Central memory CD4-positive, alpha-beta T cell (primary cell): ENCODE measurements at regions not wholly inside any gene's neighbourhood (a gene's known extent, or its start where the extent isn't known, plus 50 kb on each side); places are given as distances from the start of the nearest gene placed in this dataset.
"Not testable (repeated sequence)": the region's sequence is repeated elsewhere in the genome, so short reads cannot be mapped to it uniquely, and the experiment has no call there.

Experiments used
- DNase-seq: peaks from one replicate; pipeline ENCODE4 v3.0.0; 2022

DNA sequence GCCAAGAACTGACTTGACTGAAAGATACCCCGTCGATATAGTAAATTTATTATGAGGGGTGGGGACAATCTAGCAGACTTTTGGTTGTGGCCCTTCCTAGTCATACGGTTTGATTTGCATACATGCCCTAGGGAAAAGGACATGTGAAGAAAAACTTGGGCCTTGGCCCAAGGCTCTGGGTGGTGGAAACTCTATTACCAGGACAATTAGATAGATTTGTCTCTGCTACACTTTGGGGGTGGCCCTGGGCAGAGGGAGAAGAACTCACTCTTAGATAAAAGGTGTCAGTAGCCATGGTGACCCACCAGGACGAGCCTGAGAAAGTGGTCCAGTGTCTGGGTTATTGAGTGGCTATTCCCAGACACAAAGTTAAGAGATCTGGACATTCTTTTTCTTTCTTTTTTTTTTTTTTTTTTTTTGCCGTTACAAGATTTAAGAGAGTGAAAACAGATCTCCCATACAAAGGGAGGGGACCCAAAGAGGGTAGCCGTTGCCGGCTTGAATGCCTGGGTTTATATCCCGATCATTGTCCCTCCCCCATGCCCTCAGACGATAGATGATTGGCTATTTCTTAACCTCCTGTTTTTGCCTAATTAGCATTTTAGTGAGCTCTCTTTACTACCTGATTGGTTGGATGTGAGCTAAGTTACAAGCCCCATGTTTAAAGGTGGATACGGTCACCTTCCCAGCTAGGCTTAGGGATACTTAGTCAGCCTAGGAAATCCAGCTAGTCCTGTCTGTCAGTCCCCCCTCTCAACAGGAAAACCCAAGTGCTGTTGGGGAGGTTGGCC, 96.4 kb upstream of the SMAD3 start:
- DNase-seq, result no peak

- not testable (repeated sequence) for DNase-seq
These were observed 91.3 kb upstream of the SMAD3 start for GRCh38 chr15:66974131-66974530.

DNA sequence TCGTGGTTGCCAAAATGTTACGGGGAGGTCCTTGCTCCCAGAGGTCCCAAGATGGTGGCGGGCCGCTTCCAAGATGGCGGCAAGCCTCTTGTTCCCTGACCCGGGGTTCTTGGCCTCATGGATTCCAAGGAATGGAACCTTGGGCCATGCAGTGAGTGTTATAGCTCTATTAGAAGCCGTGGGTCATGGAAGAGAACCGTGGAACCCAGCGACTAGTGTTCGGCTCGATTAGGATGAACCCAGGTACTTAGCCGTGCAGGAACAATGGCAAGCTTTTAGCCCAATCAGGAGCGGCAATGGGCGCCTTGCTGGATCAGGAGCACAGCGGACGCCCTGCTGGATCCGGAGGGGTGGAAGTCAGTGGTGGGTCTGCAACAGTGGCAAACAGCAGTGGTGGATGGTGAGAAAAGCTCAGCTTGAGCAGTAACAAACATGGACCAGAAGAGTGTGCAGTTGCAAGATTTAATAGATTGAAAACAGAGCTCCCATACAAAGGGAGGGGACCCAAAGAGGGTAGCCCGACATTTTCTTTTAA, 89.2 kb upstream of the SMAD3 start:
- not testable (repeated sequence) for DNase-seq

- not testable (repeated sequence) for DNase-seq
These were observed 85.1 kb upstream of the SMAD3 start for GRCh38 chr15:66980326-66980725.

DNA sequence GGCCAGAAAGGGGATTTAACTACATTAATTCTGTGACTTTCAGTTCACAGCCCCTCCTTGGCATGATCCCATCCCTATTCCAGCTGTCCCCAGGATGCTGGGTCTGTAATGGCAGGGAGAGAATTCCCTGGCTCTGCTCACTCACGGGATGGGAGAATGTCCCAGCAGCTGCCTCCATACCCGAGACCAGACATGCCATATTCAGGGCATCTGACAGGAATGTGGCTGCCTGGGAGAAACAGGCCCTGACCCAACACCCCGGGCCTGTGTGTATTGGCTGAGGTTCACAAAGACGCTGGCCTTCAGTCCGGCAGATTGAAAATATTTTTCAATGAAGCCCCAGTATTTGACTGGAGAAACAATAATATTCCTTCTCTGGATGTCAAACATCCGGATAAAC, 83.6 kb upstream of the SMAD3 start:
- DNase-seq, result no peak

DNA sequence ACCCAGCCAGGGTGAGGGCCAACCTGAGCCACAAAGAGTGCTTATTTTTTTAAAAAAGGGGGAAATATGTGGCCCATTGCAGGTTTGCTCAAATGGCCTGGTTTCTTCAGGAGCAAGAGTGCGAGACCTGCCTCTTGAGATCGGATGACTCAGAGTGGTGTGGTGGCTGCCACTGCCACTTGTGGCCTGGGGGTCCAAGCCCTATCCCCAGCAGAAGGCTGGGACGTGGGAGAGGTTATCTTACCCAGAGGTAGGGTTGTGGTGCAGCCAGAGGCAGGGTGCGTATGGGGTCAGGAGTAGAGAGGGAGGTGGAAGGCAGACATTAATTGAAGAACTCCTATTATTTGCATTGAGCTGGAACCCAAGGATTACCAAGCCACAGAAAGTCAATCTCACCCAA, 83.2 kb upstream of the SMAD3 start:
- DNase-seq, result no peak

- no peak for DNase-seq
These were observed 82.6 kb upstream of the SMAD3 start for GRCh38 chr15:66982816-66983215.

DNA sequence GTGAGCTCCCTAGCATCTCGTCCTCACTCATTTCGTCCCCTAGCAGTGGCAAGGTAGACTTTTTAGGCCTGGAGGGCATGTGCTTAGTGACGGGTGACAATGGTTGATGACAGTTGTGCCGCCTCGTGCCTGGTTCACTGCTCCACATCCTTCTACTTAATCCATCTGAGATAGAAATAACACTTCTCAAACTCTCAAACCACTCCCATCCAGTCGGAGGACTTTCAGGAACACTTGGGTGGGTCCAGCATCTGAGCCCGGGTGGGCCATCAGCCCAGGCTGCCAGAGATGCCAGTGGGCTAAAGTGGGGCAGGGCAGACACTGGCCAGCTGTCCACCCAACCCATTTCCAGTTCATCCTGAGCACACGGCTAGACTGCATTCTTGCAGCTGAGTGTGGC, 79.7 kb upstream of the SMAD3 start:
- DNase-seq, result no peak

- no peak for DNase-seq
These were observed 78.5 kb upstream of the SMAD3 start for GRCh38 chr15:66986951-66987350.

- DNase-seq, result no peak
These were observed 72.3 kb upstream of the SMAD3 start for GRCh38 chr15:66993090-66993489.

- no peak for DNase-seq
These were observed 71.3 kb upstream of the SMAD3 start for GRCh38 chr15:66993874-66994696.

DNA sequence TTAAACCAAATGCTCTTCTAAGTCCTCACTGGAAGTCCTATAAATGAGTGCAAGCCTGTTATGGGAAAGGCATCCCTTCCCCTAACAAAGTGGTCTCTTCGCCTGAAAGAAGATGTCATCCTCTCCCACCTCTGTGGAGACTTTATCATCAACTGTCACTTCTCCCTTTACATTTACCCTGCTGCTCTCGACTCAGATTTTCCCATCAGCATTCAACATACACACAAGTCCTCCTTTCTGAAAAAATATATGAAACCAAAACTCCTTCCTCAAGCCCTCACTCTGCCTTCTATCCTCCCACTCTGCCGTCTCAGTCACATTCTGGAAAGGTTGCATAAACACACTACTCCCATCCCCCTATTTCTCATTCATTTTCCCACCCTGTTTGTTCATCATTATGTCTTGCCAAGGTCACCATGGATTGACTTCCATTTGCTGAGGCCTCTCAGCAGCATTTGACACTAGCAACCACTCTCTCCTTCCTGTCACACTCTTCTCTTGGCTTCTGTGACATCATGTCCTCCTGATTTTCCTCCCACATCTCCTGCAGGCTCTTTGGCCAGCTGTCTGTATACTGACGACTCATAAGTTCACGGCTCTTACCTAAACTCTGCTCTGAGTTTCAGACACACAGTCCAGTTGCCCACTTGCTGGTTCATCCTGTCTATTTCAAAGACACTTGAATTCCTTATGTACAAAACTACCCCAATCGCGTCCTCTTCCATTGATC, 70.3 kb upstream of the SMAD3 start:
- no peak for DNase-seq

- no peak for DNase-seq
These were observed 69.3 kb upstream of the SMAD3 start for GRCh38 chr15:66996094-66996493.

- no peak for DNase-seq
These were observed 68.2 kb upstream of the SMAD3 start for GRCh38 chr15:66997212-66997611.

GRCh38 chr15:66998234-66998633, 67.2 kb upstream of the SMAD3 start:
- not testable (repeated sequence) for DNase-seq

DNA sequence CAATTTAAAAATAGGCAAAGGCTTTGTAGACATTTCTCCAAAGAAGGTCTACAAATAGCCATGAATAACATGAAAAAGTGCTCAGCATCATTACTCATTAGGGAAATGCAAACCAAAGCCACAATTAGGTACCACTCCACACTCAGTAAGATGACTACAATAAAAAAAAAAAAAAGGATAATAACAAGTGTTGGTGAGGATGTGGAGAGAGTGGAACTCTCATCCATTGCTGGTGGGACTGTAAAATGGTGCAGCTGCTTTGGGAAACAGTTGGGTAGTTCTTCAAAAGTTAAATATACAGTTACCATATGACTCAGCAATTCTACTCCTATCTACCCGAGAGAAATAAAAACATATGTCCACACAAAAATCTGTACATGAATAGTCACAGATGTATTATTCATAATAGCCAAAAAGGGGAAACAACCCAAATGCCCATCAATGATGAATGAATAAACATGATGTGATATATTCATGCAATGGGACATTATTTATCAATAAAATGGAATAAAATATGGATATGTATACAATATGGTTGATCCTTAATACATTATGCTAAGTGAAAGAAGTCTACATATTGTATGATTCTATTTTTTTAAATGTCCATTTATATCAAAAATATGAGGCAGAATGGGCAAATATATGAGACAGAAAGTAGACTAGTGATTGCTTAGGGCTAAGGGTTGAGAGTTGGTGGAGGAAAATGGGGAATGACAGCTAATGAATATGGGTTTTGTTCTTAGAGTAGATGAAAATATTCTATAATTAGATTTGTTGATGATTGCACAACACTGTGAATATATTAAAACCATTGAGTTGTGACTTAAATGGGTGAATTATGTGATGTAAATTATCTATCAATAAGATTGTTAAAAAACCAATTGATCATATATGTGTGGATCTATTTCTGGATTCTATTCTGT, 66.1 kb upstream of the SMAD3 start:
- no peak for DNase-seq

DNA sequence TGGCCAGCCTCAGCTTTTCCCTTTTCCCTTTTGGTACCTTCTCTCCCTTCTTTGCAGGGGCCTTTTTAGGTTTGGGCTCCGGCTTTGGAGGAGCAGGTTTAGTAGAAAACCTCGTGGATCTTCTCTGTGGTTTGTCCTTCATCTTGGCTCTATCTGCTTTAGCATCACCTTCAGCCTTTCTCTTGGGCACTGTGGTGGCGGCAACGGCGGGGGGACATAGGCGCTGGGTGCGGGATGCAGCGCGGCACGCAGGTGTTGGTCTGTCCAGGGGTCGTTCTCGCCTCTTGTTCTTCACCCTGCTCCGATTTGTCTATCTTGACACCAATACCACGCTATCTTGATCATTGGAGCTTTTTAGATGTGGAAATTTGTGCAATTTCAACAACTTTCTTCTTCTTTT, 64.5 kb upstream of the SMAD3 start:
- no peak for DNase-seq

DNA sequence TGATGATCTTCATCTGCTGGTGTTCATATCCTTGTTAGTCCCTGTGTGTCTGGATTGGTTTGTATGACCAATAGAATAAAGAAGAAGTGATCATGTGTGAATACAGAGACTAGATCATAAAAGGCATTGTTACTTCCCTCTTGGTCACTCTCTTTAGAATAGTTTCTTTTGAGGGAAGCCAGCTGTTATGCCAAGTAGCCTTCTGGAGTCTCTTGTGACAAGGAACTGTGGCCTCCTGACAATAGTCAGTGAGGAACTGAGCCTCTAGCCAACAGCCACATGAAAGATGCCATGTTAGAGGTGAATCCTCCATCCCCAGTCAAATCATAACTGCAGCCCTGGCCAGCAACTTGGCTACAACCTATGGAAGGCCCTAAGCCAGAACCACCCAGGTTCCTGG, 63.0 kb upstream of the SMAD3 start:
- DNase-seq, result no peak

DNA sequence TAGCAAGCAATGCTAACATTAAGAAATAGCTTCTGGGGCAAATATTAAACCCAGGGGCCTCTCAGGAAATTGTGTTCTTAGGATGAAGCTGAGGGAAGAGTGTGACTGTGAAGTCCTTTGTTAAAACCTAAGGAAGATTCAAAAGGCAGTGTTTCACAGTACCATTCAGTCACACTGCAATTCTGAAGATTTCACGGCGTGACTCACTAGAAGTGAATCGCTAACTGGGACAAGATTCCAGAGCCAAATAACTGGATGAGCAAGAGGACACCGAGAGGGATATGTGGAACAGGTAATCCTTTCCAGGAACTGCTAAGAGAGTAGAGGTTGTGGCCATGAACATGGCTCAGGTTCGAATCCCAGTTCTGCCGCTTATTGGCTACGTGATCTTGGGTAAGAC, 61.8 kb upstream of the SMAD3 start:
- DNase-seq, result no peak

DNA sequence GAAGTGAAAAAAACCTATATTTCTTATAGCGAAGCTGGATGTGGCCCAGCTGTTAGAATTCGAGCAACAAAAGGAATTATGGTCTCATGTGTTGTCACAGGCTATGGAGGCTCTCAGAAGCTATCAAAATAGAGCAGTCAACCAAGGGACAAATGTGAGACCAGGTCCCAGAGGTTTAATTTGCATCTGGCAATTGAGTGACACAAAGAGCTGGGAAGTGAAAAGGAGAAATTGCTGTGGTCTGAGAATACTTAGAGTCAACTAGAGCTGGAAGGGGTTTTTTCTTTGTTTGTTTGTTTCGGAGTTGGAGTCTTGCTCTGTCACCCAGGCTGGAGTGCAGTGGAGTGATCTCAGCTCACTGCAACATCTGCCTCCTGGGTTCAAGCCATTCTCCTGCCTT, 61.3 kb upstream of the SMAD3 start:
- DNase-seq, result no peak

- DNase-seq, result no peak
These were observed 60.0 kb upstream of the SMAD3 start for GRCh38 chr15:67005294-67005996.
